ENCODE measurements at regions not wholly inside any gene's neighbourhood (a gene's known extent, or its start where the extent isn't known, plus 50 kb on each side); places are given as distances from the start of the nearest gene placed in this dataset.

DNA sequence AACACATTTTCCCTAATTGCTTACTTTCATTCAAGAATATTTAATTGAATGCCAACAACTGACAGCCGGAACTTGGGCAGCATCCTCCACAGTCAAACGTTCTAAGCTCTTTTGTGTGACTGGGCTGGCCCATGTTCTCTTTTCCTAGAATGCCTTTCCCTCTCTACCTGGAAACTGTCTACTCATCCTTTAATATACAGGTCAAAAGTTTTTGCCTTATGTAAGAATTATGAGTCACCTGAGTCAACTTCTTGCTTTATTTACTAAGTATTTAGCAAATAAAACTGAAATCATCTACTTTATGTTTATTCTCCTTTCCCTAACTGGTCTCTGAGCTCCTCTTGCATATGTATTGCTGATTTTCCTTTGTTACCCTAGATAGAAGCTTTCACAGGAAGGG is 172.2 kb downstream of the CHRM3 start:
- ATAC-seq: no peak
- no peak for DNase-seq
- in situ Hi-C loops (cut with MboI; ENCODE audit: low sequenced_read_pairs in 4 of 4): no loop called here
- H3K27ac ChIP-seq: no peak overlapping the region
- intact Hi-C loops (cut with DNase I; ENCODE audit: low total_unique reads): no loop called here
- no peaks in the 10 kb centered on the region for H3K9me3 ChIP-seq
- H3K36me3 ChIP-seq: no peaks in the 10 kb centered on the region
- no peaks in the 10 kb centered on the region for H3K4me1 ChIP-seq
- no peak overlapping the region for H3K4me3 ChIP-seq
- TF ChIP-seq, protein P1, sequence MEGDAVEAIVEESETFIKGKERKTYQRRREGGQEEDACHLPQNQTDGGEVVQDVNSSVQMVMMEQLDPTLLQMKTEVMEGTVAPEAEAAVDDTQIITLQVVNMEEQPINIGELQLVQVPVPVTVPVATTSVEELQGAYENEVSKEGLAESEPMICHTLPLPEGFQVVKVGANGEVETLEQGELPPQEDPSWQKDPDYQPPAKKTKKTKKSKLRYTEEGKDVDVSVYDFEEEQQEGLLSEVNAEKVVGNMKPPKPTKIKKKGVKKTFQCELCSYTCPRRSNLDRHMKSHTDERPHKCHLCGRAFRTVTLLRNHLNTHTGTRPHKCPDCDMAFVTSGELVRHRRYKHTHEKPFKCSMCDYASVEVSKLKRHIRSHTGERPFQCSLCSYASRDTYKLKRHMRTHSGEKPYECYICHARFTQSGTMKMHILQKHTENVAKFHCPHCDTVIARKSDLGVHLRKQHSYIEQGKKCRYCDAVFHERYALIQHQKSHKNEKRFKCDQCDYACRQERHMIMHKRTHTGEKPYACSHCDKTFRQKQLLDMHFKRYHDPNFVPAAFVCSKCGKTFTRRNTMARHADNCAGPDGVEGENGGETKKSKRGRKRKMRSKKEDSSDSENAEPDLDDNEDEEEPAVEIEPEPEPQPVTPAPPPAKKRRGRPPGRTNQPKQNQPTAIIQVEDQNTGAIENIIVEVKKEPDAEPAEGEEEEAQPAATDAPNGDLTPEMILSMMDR (IDR thresholded peaks at IDR 0.05 in 4 of 5, conservative IDR thresholded peaks at IDR 0.05 in 1 of 5): no peak
- TF ChIP-seq POLR2A (IDR thresholded peaks at IDR 0.05): no peak
- no peaks in the 10 kb centered on the region for H3K27me3 ChIP-seq

DNA sequence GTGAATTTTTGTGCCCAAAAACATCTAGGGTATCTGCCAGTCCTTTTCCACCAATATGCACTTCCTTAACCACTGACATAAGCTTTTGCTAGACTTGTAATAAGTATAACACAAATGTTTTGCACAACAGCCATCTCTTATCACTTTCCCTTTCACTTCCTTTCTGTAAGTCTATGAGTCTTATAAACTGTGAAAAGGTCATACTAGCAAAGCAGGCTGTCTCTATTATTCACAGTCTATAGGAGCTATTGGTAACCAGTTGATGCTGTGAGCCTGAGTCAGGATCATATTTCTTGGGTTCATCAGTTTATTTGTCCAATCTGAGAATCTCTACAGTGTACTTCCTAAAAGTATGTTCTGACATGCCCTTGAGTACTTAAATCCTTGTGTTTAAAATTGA is 172.6 kb downstream of the CHRM3 start:
- no peaks in the 10 kb centered on the region for H3K27me3 ChIP-seq
- no peaks in the 10 kb centered on the region for H3K9me3 ChIP-seq
- in situ Hi-C loops (cut with MboI; ENCODE audit: low sequenced_read_pairs in 4 of 4) (no loop called here), intact Hi-C loops (cut with DNase I; ENCODE audit: low total_unique reads) (no loop called here)
- no peaks in the 10 kb centered on the region for H3K4me1 ChIP-seq
- no peaks in the 10 kb centered on the region for H3K36me3 ChIP-seq
- no peak for ATAC-seq
- no peak overlapping the region for H3K4me3 ChIP-seq
- no peak overlapping the region for H3K27ac ChIP-seq
- DNase-seq: no peak
- no peak for TF ChIP-seq POLR2A (IDR thresholded peaks at IDR 0.05)
- TF ChIP-seq, protein P1 (IDR thresholded peaks at IDR 0.05 in 4 of 5, conservative IDR thresholded peaks at IDR 0.05 in 1 of 5): no peak

DNA sequence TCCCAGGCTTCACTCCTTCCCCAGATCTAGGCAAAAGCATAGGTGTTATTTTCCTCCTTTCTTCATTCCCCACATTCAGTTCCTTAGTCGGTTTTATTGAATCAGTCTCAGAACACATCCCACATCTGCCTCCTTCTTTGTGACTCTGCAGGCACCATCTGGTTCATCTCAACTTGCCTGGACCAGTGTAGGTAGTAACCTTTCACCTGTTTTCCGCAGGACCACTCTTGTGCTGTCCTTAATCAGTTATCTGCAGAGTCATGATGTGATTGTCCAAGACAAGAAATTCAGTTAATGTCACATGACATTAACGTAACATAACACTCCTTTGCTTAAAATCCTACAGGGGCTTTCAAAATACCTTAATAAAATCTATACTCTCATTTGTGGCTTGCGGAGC is 174.6 kb downstream of the CHRM3 start:
- no peak overlapping the region for H3K4me3 ChIP-seq
- H3K27ac ChIP-seq: no peak overlapping the region
- no peaks in the 10 kb centered on the region for H3K27me3 ChIP-seq
- intact Hi-C loops (cut with DNase I; ENCODE audit: low total_unique reads): no loop called here
- no peaks in the 10 kb centered on the region for H3K36me3 ChIP-seq
- no peaks in the 10 kb centered on the region for H3K4me1 ChIP-seq
- no peak for TF ChIP-seq POLR2A (IDR thresholded peaks at IDR 0.05)
- TF ChIP-seq, protein P1 (IDR thresholded peaks at IDR 0.05 in 4 of 5, conservative IDR thresholded peaks at IDR 0.05 in 1 of 5): no peak
- ATAC-seq (no peak), DNase-seq (no peak)
- in situ Hi-C loops (cut with MboI; ENCODE audit: low sequenced_read_pairs in 4 of 4): no loop called here
- H3K9me3 ChIP-seq: no peaks in the 10 kb centered on the region

DNA sequence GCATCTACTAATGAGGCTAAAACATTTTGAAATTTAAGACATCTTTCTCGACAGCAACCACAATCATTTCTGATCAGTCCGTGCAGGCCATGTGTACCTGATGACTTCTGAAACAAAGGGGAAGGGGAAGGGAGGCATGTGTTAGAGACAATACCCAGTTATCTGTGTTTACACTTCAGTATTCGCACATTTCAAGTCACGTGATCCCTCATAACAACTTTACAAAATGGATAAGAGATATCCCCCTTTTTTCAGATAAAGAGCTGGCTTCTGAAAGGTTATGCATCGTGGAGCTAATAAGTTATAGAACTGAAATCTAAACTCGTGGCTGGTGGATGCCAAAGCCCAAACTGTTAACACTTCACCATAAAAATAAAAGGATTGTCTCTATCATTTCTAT is 175.7 kb downstream of the CHRM3 start:
- Histone ChIP-seq H3K9me3 (no peaks in the 10 kb centered on the region), H3K27me3 (no peaks in the 10 kb centered on the region), H3K4me1 (no peaks in the 10 kb centered on the region), H3K27ac (no peak overlapping the region), H3K4me3 (no peak overlapping the region), H3K36me3 (no peaks in the 10 kb centered on the region)
- in situ Hi-C loops (cut with MboI; ENCODE audit: low sequenced_read_pairs in 4 of 4) (no loop called here), intact Hi-C loops (cut with DNase I; ENCODE audit: low total_unique reads) (no loop called here)
- DNase-seq: no peak
- ATAC-seq: no peak
- TF ChIP-seq, protein P1 (IDR thresholded peaks at IDR 0.05 in 4 of 5, conservative IDR thresholded peaks at IDR 0.05 in 1 of 5): no peak
- TF ChIP-seq POLR2A (IDR thresholded peaks at IDR 0.05): no peak

DNA sequence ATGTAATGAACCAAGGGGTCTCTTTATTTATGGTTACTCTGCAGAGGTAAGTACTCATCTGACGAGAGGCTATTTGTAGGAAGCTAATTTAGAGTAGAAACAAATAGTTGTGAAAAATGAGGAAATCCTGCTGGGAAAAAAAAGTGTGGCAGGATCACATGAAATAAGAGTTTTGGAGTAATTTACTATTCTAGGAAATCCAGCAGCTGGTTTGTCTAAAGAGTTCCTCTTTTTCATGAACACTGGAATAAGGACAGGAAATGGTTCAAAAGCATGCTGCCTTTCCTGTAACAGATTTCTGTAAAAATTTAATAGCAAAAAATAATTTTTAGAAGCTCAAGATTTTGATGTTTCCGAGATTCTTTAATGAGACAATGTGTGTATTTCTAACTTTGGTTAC is 177.3 kb downstream of the CHRM3 start:
- Histone ChIP-seq H3K4me1 (no peaks in the 10 kb centered on the region), H3K4me3 (no peak overlapping the region), H3K27ac (no peak overlapping the region), H3K27me3 (no peaks in the 10 kb centered on the region), H3K36me3 (no peaks in the 10 kb centered on the region), H3K9me3 (no peaks in the 10 kb centered on the region)
- intact Hi-C loops (cut with DNase I; ENCODE audit: low total_unique reads): no loop called here
- ATAC-seq: no peak
- in situ Hi-C loops (cut with MboI; ENCODE audit: low sequenced_read_pairs in 4 of 4): no loop called here
- no peak for DNase-seq
- TF ChIP-seq POLR2A (IDR thresholded peaks at IDR 0.05): no peak
- TF ChIP-seq, protein P1 (IDR thresholded peaks at IDR 0.05 in 4 of 5, conservative IDR thresholded peaks at IDR 0.05 in 1 of 5): no peak

Measured in gastrocnemius medialis (tissue), 4 donors.